ENCODE measurements at regions not wholly inside any gene's neighbourhood (a gene's known extent, or its start where the extent isn't known, plus 50 kb on each side); places are given as distances from the start of the nearest gene placed in this dataset.

DNA sequence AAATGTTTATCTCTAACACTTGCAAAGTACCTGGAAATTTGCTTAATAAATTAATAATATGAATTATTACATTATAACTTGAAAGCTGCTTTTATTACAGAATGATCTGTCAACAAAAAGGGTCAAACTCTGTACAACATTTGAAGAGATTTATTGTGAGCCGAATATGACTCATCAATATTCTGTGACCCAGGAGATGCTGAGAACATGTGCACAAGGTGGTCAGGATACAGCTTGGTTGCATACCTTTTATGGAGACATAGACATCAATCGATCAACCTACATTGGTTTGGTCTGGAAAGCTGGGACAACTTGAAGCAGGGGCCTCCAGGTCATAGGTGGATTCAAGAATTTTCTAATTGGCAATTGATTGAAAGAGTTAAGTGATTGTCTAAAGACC, 79.0 kb downstream of the RNASET2 start:
- ATAC-seq = no peak
- Histone ChIP-seq H3K79me2 (ENCODE audit: insufficient read depth, low read length) (no peaks in the 10 kb centered on the region), H3K27ac (ENCODE audit: extremely low read length, insufficient read depth, low read length) (no peak overlapping the region), H3K4me3 (replicated peaks in 1 of 3; ENCODE audit: insufficient read depth in 1 of 3, low read depth in 2 of 3, low read length in 3 of 3) (no peak overlapping the region), H3K36me3 (replicated peaks in 1 of 2; ENCODE audit: control insufficient read depth in 1 of 2, insufficient read depth in 2 of 2, low read length in 2 of 2) (no peaks in the 10 kb centered on the region), H2AFZ (ENCODE audit: low read length) (no peak overlapping the region), H3K9ac (ENCODE audit: insufficient read depth, low read depth, low read length) (no peak overlapping the region), H3K27me3 (ENCODE audit: control insufficient read depth in 1 of 2, insufficient read depth in 2 of 2, low read length in 2 of 2) (no peaks in the 10 kb centered on the region), H3K9me3 (ENCODE audit: low read length) (no peaks in the 10 kb centered on the region), H3K4me1 (ENCODE audit: insufficient read depth, low read length) (no peaks in the 10 kb centered on the region), H3K4me2 (ENCODE audit: low read depth, low read length) (no peak overlapping the region), H4K20me1 (ENCODE audit: insufficient read depth, low read length) (no peaks in the 10 kb centered on the region)
- WGBS (ENCODE audit: low lambda C conversion rate) = 45% methylated on average over 2 of the region's 2 CpGs
- ChIA-PET CTCF (ENCODE audit: low intra/inter-chr PET ratio, low total read pairs) (no interaction called here), POLR2A (no interaction called here)
- DNase-seq (ENCODE audit: low spot score) = no peak
- intact Hi-C loops (cut with micrococcal nuclease; ENCODE audit: unreplicated experiment) = no loop called here
- BruUV-seq (replicated peaks) = no TSS peak
- FAIRE-seq = no peak
- peak; percentile 59; the same call in 1 of the 2 replicates for TF ChIP-seq NFE2L2 (IDR thresholded peaks at IDR 0.05; ENCODE audit: low read length)
- TF ChIP-seq, protein P1, sequence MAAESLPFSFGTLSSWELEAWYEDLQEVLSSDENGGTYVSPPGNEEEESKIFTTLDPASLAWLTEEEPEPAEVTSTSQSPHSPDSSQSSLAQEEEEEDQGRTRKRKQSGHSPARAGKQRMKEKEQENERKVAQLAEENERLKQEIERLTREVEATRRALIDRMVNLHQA (CRISPR knock-in tag; IDR thresholded peaks at IDR 0.05) = no peak
- in situ Hi-C loops (cut with HindIII; ENCODE audit: extremely low pct_ligation_motif_present, low pct_unique_long_range_greater_than_20kb) = no loop called here

DNA sequence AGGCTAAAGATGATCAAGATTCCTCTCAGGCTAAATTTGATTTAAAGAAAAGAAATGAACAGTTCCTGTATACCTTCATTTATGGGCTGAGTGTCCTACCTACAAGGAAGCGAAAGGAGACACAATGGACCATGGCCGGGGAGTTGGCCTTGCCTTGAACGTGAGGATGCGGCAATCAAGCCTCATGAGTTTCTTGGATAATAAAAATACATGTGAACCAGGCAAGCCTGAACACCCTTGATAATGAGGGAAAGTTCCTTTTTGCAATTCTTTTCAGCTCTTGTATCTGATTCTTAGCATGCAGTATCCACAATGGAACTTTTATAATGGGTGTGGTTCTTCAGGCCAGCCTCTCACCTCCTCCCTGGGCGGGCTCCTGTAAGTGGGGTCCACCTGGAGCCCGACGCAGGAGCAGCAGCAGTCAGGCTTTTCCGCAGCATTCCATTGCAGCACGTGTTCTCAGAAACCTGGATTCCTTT, 83.8 kb downstream of the RNASET2 start:
- Histone ChIP-seq H3K9ac (ENCODE audit: insufficient read depth, low read depth, low read length) (no peak overlapping the region), H3K4me2 (ENCODE audit: low read depth, low read length) (no peak overlapping the region), H3K4me1 (ENCODE audit: insufficient read depth, low read length) (no peaks in the 10 kb centered on the region), H3K4me3 (replicated peaks in 1 of 3; ENCODE audit: insufficient read depth in 1 of 3, low read depth in 2 of 3, low read length in 3 of 3) (no peak overlapping the region), H3K79me2 (ENCODE audit: insufficient read depth, low read length) (no peaks in the 10 kb centered on the region), H3K27ac (ENCODE audit: extremely low read length, insufficient read depth, low read length) (no peak overlapping the region), H2AFZ (ENCODE audit: low read length) (no peak overlapping the region), H3K9me3 (ENCODE audit: low read length) (no peaks in the 10 kb centered on the region), H3K27me3 (ENCODE audit: control insufficient read depth in 1 of 2, insufficient read depth in 2 of 2, low read length in 2 of 2) (no peaks in the 10 kb centered on the region), H4K20me1 (ENCODE audit: insufficient read depth, low read length) (no peaks in the 10 kb centered on the region), H3K36me3 (replicated peaks in 1 of 2; ENCODE audit: control insufficient read depth in 1 of 2, insufficient read depth in 2 of 2, low read length in 2 of 2) (no peaks in the 10 kb centered on the region)
- ATAC-seq = no peak
- intact Hi-C loops (cut with micrococcal nuclease; ENCODE audit: unreplicated experiment) = no loop called here
- FAIRE-seq = no peak
- ChIA-PET CTCF (ENCODE audit: low intra/inter-chr PET ratio, low total read pairs) (no interaction called here), POLR2A (no interaction called here)
- in situ Hi-C loops (cut with HindIII; ENCODE audit: extremely low pct_ligation_motif_present, low pct_unique_long_range_greater_than_20kb) = no loop called here
- no peak for DNase-seq (ENCODE audit: low spot score)
- 86% methylated on average over 9 of the region's 9 CpGs for WGBS (ENCODE audit: low lambda C conversion rate)
- no TSS peak for BruUV-seq (replicated peaks)
- no peak for TF ChIP-seq KDM5A (IDR thresholded peaks at IDR 0.05; ENCODE audit: borderline replicate concordance, low read length)
- TF ChIP-seq RCOR2 (CRISPR knock-in tag; IDR thresholded peaks at IDR 0.05) = no peak
- TF ChIP-seq, protein P2, sequence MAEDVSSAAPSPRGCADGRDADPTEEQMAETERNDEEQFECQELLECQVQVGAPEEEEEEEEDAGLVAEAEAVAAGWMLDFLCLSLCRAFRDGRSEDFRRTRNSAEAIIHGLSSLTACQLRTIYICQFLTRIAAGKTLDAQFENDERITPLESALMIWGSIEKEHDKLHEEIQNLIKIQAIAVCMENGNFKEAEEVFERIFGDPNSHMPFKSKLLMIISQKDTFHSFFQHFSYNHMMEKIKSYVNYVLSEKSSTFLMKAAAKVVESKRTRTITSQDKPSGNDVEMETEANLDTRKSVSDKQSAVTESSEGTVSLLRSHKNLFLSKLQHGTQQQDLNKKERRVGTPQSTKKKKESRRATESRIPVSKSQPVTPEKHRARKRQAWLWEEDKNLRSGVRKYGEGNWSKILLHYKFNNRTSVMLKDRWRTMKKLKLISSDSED (CRISPR knock-in tag; IDR thresholded peaks at IDR 0.05) = no peak
- no peak for TF ChIP-seq ZBTB1 (CRISPR knock-in tag; IDR thresholded peaks at IDR 0.05; ENCODE audit: borderline replicate concordance)
- no peak for TF ChIP-seq NFYB (CRISPR knock-in tag; IDR thresholded peaks at IDR 0.05)
- TF ChIP-seq TGIF2 (CRISPR knock-in tag; IDR thresholded peaks at IDR 0.05) = no peak
- TF ChIP-seq GZF1 (CRISPR knock-in tag; IDR thresholded peaks at IDR 0.05) = no peak
- no peak for TF ChIP-seq GLI4 (CRISPR knock-in tag; IDR thresholded peaks at IDR 0.05; ENCODE audit: borderline replicate concordance)
- no peak for TF ChIP-seq TBX2 (CRISPR knock-in tag; IDR thresholded peaks at IDR 0.05; ENCODE audit: borderline replicate concordance)
- no peak for TF ChIP-seq FOXK1 (CRISPR knock-in tag; IDR thresholded peaks at IDR 0.05; ENCODE audit: borderline replicate concordance, low read depth)
- TF ChIP-seq ZNF296 (CRISPR knock-in tag; conservative IDR thresholded peaks at IDR 0.05) = no peak
- TF ChIP-seq ZBTB38 (CRISPR knock-in tag; IDR thresholded peaks at IDR 0.05) = no peak
- no peak for TF ChIP-seq JUNB (CRISPR knock-in tag; IDR thresholded peaks at IDR 0.05; ENCODE audit: borderline replicate concordance)
- no peak for TF ChIP-seq HNRNPK (IDR thresholded peaks at IDR 0.05; ENCODE audit: low read depth, low read length, poor library complexity, severe bottlenecking)
- TF ChIP-seq ZNF329 (CRISPR knock-in tag; IDR thresholded peaks at IDR 0.05; ENCODE audit: low read depth) = no peak
- no peak for TF ChIP-seq FOXA3 (CRISPR knock-in tag; IDR thresholded peaks at IDR 0.05)
- TF ChIP-seq ZNF841 (CRISPR knock-in tag; IDR thresholded peaks at IDR 0.05; ENCODE audit: borderline replicate concordance) = no peak
- TF ChIP-seq MBD4 (IDR thresholded peaks at IDR 0.05; ENCODE audit: borderline replicate concordance, low read length) = no peak
- TF ChIP-seq ZNF33B (CRISPR knock-in tag; IDR thresholded peaks at IDR 0.05) = no peak

All from HepG2 (cell line).